NOMO-1 treated with DMSO at 0.1 percent for 48 hours (cell line): ENCODE measurements at regions not wholly inside any gene's neighbourhood (a gene's known extent, or its start where the extent isn't known, plus 50 kb on each side); places are given as distances from the start of the nearest gene placed in this dataset.
"Not testable (repeated sequence)": the region's sequence is repeated elsewhere in the genome, so short reads cannot be mapped to it uniquely, and the experiment has no call there.

Source experiments
- DNase-seq: peaks from one replicate; lab custom pipeline; 2025; ENCODE audit not compliant: unreplicated experiment; lab: John Stamatoyannopoulos, UW

GRCh38 chr18:12179029-12179428, 75.1 kb upstream of the CIDEA start:
- not testable (repeated sequence) for DNase-seq

- DNase-seq = not testable (repeated sequence)
These were observed 74.2 kb upstream of the CIDEA start for GRCh38 chr18:12179697-12180577.

- not testable (repeated sequence) for DNase-seq
These were observed 55.4 kb upstream of the CIDEA start for GRCh38 chr18:12198797-12199196.

GRCh38 chr18:12200186-12200585, 54.0 kb upstream of the CIDEA start:
- DNase-seq = peak; percentile 49
